B cell (primary cell): ENCODE measurements at regions not wholly inside any gene's neighbourhood (a gene's known extent, or its start where the extent isn't known, plus 50 kb on each side); places are given as distances from the start of the nearest gene placed in this dataset.

Experiments
- CTCF ChIP-seq: fragments of 200-600 bp; IDR thresholded peaks from one replicate; pipeline ENCODE4 v1.8.0; 2022; ENCODE audit warnings: antibody characterized with exemption, mild to moderate bottlenecking
- EZH2 ChIP-seq: IDR thresholded peaks from 2 replicates; pipeline ENCODE4 v1.6.1; 2012; ENCODE audit warnings: borderline replicate concordance, low read depth, mild to moderate bottlenecking, moderate library complexity, low read length; ENCODE audit not compliant: insufficient read depth, poor library complexity, severe bottlenecking

- TF ChIP-seq CTCF: no peak
- TF ChIP-seq EZH2: no peak
These were observed 479.8 kb downstream of the PLOD2 start for GRCh38 chr3:145681181-145681580.
